GM19395 (cell line): ENCODE measurements at regions not wholly inside any gene's neighbourhood (a gene's known extent, or its start where the extent isn't known, plus 50 kb on each side); places are given as distances from the start of the nearest gene placed in this dataset.
"Not testable (repeated sequence)": the region's sequence is repeated elsewhere in the genome, so short reads cannot be mapped to it uniquely, and the experiment has no call there.

ENCODE experiments used
- ATAC-seq: cut with Tn5 transposase; IDR thresholded peaks from one replicate; pipeline ENCODE4 v1.9.1; 2021; ENCODE audit warnings: mild to moderate bottlenecking, moderate library complexity; ENCODE audit not compliant: unreplicated experiment

GRCh38 chr9:106179191-106179590, 484.9 kb downstream of the TMEM38B start:
- ATAC-seq: no peak

DNA sequence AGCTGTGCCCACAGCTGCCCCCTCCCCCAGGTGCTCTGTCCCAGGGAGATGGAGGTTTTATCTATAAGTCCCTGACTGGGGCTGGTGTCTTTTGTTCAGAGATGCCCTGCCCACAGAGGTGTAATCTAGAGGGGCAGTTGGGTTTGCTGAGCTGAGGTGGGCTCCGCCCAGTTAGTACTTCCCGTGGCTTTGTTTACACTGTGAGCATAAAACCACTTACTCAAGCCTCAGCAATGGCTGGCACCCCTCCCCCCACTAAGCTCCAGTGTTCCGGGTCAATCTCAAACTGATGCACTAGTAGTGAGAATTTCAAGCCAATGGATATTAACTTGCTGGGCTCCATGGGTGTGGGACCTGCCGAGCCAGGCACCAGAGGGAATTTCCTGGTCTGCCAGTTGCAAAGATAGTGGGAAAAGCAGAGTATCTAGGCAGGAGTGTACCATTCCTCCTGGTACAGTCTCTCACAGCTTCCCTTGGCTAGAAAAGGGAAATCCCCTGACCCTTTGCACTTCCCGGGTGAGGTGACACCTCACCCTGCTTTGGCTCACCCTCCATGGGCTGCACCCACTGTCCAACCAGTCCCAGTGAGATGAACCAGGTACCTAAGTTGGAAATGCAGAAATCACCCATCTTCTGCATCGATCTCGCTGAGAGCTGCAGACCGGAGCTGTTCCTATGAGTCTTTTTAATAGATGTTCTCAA, 509.6 kb downstream of the TMEM38B start:
- ATAC-seq: not testable (repeated sequence)

DNA sequence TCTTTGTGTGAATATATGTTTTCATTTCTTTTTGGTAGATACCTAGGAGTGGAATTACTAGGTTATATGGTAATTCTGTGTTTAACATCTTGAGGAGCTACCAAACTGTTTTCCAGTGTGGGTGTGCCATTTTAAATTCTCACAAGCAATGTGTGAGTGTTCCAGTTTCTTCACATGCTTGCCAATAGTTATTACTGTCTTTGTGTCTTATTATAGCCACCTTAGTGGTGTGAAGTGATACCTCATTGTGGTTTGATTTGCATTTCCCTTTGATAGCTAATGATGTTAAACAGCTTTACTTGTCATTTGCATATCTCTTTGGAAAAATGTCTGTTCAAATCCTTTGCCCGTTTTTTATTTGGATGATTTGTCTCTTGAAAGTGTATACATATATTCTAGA, 513.0 kb downstream of the TMEM38B start:
- ATAC-seq: no peak

GRCh38 chr9:106218427-106218826, 524.1 kb downstream of the TMEM38B start:
- ATAC-seq: peak; percentile 81

DNA sequence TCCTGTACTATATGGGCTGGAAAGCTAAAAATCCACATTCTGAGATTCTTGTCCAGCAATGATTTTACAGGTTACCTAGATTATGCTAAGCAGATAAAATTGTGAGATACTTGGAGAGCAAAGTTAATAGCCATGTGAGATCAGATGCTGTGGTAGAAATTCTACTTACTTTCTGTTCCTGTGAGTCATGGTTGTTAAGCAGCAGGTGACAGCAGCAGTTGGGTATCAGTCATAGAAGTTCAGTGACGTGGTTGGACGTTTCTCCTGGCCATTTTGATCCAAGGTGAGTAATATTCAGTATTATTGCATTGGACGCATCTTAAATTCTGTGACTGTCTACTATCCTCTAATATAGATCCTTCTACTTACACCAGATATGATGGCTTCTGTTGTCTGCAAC, 524.5 kb downstream of the TMEM38B start:
- ATAC-seq: peak; percentile 91

GRCh38 chr9:106220415-106220814, 526.1 kb downstream of the TMEM38B start:
- ATAC-seq: no peak

DNA sequence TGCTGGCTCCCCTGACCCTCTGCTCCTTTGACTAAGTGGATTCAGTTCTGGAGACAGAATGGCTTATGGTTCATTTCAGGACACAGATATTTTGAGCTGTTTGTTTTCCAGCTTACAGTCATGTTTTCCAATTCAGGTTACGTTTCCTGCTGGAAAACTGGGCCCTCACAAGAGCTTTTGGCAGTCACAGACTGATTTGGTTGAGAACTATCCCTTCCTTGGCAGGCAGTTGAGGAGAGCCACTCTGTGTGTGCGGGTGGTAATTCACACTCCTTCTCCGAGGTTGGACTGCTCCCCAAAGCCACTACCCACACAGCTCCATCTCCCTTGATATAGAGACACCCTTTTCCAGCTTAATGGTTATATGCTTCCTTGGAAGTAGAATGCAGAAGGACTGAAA, 534.5 kb downstream of the TMEM38B start:
- no peak for ATAC-seq

GRCh38 chr9:106233116-106233515, 538.8 kb downstream of the TMEM38B start:
- ATAC-seq: no peak

- not testable (repeated sequence) for ATAC-seq
Observed at GRCh38 chr9:106260908-106261307, 566.6 kb downstream of the TMEM38B start.

GRCh38 chr9:106277966-106278365, 583.6 kb downstream of the TMEM38B start:
- no peak for ATAC-seq

DNA sequence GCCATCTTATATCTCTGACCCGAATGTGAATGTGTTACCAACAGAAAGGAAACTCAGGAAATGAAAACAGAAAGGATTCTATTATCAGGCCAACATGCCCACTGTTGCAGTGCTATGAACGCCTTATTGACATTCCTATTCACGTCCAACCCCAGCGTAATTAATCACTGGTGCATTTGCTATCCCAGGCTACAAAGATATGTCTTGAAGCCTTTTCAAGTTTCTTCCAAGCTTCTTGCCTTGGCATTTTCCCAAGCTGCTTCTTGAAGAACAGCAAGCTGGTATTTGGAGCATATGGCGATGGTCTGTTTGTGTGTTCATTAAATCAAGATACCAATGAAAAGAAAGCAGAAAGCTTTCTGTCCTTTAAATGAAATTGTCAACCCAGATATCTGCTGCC, 579.2 kb upstream of the ZNF462 start:
- no peak for ATAC-seq

- no peak for ATAC-seq
Observed at GRCh38 chr9:106284296-106284695, 578.7 kb upstream of the ZNF462 start.

- ATAC-seq: no peak
Observed at GRCh38 chr9:106286249-106286648, 576.7 kb upstream of the ZNF462 start.

GRCh38 chr9:106287091-106287631, 575.8 kb upstream of the ZNF462 start:
- ATAC-seq: no peak

- ATAC-seq: no peak
Observed at GRCh38 chr9:106287731-106288130, 575.2 kb upstream of the ZNF462 start.

DNA sequence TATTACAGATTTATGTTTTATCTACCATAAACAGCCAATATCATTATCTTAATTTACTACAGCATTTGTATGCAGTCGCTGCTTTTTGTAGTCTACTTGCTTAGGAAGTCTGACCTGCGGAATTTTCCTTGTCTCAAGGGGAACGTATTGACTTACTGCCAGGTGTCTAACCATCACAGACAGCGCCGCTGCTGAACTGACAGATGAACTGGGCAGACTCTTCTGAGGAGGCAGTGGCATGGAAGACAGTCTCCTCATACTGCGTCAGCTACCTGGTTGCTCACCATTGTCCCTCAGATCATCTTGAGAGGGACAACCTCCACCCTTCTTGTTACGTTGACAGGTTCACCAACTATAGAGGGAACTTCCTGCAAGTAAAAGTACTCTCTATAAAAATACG, 574.3 kb upstream of the ZNF462 start:
- ATAC-seq: no peak

- no peak for ATAC-seq
Observed at GRCh38 chr9:106291786-106292185, 571.2 kb upstream of the ZNF462 start.

DNA sequence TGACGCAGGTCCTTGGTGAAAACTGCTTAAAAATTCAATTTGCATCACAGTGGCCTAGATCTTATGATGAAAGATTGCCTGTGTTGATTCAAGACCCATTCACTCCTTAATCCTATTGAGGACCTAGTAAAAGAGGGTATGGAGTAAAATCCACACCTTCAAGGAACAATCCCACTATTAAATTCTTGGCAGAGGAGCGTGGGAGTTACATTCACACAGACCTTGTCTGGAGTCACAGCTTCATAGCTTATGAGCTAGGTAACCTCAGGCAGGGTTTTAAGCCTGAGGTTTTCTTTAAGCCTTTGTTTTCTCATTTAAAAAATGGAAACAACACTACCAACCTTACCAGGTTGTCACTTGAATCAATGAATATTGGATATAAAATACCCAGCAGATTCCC, 566.5 kb upstream of the ZNF462 start:
- ATAC-seq: no peak

DNA sequence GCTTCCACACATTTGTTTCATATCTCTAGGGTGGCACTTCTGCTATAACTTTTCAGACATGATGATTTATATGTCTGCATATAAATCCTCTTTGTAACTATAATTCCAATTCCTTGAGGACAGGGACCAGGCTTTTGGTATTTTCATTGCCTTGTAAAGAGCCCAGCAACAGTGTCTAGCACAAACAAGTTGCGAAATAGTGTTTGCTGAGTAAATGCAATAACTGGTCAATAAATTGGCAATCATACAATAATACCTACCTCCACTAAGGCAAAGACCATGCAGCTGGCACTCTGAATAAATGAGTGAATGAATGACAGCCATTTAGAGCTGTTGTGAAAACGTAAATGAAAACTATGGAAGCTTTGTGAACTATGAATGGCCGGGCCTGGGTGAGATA, 564.0 kb upstream of the ZNF462 start:
- no peak for ATAC-seq

DNA sequence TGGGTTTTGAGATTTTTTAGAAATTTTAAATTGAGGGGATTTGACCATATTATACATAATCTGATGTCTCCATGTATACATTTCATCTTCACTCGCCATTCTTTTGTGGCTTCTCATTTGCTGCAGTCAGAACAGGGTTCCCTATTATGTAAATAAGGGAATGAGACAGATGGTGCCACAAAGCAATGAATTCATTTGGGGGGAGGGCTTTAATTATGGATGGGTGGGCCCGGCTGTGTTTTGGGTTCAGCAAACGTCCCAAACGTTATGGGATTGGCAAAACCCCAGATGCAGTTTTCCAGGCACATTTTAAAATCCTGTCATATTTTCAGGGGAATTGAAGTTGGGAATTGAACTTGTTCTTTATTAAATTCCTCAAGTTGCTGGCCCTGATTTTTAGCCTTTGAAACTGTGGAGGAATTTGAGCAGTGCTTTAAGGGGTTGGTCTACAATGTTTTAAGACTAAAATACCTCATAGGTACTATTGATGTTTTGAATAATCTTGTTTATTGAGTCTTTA, 558.5 kb upstream of the ZNF462 start:
- no peak for ATAC-seq

DNA sequence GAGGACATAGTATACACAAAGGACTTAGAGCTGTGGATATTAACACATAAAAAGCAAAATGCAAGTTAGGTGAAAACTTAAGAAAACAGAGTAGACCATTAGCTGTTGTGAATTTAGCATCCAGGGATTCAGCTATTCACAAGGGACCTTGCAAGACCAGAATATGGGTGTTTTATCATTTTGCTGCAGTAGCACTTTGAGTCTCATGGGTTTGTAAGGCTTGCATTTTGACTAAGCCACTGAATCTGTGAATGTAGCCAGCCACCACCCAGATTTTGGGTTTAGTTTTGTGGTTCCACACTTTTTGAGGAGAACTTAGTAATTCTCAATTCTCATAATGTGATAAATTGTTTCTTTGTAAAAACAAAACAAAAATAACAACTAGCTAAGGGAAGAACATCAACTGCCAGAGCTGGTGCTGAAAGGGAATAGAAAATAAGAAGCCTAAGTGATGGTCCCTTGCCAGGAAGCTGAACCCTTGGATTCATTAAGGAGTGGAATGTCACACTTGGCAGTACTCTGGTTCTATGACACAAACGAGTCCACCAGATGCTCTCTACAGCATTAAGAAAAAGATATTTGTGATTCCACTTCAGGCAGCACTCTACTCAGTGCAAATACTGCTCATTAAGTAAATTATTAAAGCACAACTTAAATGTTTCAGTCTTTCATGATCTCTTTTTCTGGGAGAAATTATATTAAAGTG, 557.4 kb upstream of the ZNF462 start:
- no peak for ATAC-seq

DNA sequence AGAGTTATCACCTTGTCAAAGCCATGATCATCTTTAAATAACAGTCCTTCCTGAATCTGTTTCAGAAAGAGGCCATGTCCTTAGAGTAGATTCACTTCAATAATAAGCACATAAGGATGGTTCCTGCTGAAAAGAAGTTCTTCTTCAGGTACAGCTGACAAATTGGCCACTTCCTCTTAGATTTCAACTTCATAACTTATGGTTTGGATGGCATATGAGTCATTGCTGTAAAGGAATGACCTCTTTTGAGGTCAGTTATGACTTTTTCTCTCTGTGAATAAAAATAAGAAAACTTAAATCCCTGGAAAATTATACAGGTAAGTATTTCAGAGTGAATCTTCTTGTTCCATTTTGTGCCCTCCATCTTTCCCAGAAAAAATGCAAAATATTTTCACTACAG, 555.3 kb upstream of the ZNF462 start:
- peak; percentile 37 for ATAC-seq
